ENCODE measurements at regions not wholly inside any gene's neighbourhood (a gene's known extent, or its start where the extent isn't known, plus 50 kb on each side); places are given as distances from the start of the nearest gene placed in this dataset.

DNA sequence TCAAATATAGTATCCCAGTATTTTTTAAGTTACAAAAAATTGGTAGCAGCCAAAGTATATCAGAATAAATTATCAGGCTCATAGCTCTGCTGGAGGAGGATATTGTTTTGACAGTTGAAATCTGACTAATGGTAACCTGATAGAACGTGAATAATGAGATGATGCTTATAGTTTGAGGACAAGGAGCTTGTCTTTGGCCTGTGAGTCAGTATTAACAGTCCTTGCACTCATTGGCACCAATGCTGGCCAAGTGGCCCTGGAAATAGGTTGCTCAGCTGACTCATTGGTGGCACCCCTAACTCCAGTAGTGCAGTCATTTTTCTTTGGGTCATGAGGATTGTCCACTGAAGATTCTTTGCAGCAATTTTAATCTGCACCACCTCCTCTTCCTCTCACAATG is 203.3 kb upstream of the JADE1 start:
- DNase-seq (ENCODE audit: extremely low read depth in 1 of 2, low read depth in 1 of 2) = no peak

DNA sequence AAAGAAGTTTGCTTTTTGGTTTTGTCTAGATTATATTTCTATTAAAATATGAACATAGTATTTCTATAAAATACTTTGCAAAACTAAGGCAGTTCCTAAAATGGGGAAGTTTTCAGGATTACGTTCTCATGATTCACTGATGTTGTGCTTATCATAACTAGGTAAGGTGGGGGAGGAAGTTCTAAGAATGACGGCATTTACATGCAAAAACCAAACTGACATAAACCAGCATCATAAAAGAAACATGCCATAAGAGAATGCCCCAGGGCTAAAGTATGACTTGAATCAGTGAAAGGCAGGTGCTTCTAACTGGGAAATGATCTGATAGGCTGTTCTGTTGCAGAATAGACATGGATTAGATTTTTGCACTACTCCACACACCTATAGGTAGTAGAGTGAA is 204.7 kb upstream of the JADE1 start:
- DNase-seq (ENCODE audit: extremely low read depth in 1 of 2, low read depth in 1 of 2) = no peak

DNA sequence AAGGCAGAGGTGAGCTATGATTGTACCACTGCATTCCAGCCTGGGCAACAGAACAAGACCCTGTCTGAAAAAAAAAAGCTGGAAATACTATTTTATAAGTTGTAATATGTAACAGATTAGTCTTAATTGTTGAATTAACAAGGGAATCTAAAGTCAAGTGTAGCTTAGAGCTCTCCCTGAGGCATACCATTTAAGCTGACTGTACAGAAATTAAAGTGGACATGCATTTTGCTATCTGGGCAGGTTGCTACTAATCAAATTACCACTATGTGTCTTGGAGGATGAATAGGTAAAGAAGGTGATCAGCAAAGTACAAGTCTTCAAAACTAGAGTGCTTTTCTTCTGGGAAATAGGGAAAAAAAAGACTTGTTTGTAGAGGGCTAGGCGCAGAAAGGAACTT is 205.3 kb upstream of the JADE1 start:
- no peak for DNase-seq (ENCODE audit: extremely low read depth in 1 of 2, low read depth in 1 of 2)

DNA sequence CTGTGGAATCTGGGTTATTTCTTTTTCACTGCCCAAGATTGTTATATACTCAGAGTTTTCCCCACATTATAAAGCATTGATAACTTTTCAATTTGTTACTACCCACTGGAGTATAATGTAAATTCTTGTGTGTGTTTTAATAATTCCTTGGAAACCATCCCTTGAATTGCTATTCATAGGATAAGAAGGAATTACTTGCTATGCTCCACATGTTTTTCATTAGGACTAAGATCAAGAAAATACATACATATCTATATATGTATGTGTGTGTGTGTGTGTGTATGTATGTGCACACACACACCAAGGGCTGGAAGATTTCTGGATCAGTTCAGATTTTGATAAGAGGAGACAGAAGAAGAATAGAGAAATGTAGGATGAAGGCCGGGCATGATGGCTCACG is 206.4 kb upstream of the JADE1 start:
- DNase-seq (ENCODE audit: extremely low read depth in 1 of 2, low read depth in 1 of 2) = no peak

DNA sequence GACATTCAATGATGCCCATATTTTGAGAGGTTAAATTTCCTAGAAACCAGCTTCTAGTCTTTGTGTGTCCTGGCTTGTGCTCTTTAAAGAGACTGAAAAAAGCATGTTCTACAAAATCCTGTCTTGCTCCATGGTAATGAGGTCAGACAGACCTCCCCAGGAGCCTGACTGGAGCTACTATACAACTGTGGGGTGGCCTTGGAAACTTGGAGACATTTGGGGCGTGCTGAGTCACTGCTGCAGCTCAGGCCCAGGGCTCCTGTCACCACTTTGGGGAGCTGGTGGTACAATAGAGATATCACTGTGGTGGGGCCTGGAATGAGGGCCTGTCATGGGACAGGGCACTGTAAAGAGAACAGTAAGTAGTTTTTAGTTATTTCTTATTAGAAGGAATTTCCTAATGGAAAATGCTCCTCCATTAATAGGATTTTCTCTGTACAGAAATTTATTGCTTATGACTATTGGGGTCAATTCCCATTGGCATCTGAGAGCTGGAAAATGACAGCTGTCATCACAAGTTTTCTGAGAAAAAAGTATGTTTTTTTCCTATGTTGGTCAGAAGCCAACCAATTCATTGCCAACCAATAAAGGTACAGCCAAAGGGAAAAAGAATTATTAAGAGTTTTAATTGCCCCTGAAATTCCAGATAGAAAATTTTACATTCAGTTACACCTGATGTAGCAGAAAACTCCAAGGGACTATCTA is 207.4 kb upstream of the JADE1 start:
- DNase-seq (ENCODE audit: extremely low read depth in 1 of 2, low read depth in 1 of 2) = no peak

DNA sequence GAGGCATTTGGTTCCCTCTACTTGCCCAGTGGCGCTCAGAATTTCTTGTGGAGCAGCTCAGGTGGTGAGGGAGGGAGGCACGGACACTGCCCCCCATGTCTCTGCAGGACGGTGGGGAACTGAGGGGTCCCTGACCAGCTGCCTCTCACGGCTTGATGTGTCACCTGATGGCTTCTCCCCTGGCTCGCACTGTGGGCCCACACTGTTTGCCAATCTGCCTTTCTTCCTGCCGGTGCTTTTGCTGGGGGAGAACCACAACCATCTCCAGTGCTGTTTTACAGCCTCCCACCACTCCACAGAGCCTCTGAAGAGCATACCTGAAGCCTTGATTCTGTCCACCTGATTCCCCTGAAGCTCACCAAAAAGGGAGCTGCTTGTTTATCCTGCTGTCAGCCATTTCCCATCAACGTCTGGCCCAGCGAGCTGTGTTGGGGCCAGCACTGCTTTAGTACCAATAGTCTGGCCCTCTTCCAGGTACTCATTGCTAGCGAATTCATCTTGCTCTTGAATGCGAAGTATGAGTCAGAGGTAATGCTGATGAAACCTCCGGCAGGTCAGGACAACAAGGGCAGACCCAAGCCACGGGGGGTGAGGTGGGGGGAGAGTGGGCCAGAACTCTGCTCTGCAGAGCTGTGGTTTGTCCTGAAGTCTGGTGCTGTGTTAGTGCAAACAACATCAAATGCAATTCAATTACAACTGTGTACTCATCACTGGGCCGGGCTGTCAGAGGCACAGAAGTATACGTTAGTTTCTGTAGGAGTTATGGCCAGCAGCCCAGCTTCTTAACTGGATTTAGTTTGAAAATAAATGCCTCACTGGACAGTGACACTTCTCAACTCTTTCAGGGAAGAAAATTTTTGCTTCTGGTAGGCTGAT is 208.3 kb upstream of the JADE1 start:
- DNase-seq (ENCODE audit: extremely low read depth in 1 of 2, low read depth in 1 of 2) = no peak

DNA sequence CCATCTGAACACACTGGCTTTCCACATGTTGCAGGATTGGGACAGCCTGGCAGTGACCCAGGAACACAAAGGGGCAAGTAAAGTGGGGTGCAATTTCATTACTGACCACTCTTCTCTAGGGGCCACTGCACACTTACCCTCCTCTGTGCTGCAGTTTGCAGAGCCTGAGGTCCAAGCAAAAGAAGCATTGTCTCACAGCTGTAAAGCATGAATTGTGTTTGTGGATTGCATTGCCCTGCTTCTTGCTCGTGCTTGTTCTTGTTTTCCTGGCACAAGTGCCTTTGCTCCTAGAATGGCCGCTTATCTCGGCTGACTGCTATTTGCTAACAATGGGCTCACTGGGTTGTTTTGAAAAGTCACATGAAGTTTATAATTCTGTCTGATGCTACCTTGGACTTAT is 209.1 kb upstream of the JADE1 start:
- DNase-seq (ENCODE audit: extremely low read depth in 1 of 2, low read depth in 1 of 2) = no peak

DNA sequence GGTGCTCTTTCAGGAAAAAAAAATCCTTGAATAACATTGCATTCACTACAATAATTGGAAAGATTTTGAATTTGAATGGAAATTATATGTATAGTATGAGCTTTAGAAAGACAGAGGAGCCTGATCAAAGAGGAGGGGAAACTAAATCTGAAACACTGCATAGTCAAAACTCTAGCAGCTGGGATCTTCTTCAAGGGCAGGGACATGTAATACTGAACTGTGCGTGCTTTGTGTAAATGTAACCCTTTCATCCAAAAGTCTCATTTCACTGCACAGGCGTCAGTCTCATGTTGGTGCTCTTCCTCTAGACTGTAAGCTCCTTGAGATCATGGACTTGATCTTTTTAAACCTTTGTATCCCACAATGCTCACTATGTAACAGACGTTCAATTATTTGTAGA is 212.0 kb upstream of the JADE1 start:
- no peak for DNase-seq (ENCODE audit: extremely low read depth in 1 of 2, low read depth in 1 of 2)

DNA sequence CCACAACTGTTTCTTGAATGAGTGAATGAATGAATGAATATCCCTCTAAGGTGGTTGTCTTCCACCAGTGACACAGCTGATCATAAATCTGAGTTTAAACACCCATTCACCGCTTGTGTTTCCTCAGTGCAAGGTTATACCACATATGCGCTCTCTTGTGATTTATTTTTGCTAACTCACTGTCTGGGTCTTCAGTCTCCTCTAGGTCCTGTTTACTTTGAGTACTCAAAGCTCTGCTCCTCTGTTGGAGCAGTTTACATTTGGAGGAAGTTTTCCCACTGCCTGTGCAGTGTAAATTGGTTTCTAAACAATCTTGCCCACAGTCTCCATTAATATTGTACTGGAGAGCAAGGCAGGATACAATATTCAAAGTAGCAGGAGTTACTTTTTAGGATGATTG is 212.6 kb upstream of the JADE1 start:
- DNase-seq (ENCODE audit: extremely low read depth in 1 of 2, low read depth in 1 of 2) = no peak

DNA sequence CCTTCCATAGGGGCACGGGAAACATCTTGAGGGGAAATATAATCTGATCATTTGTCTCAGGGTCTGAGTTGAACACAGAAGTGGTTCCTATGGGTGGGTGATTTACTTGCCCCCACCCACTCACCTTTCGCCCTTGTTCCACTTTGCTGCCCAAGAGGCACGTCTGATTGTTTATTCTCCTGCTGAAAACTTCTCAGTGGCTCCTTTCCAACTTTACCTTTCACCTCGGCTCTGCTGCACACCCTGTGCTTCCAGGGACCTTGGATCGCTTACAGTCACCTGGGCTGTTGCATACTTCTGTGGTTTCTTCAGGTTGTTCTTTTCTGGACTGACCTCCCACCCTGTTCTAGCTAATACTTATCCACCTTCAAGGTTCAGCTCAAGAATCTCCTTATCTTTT is 213.4 kb upstream of the JADE1 start:
- no peak for DNase-seq (ENCODE audit: extremely low read depth in 1 of 2, low read depth in 1 of 2)

DNA sequence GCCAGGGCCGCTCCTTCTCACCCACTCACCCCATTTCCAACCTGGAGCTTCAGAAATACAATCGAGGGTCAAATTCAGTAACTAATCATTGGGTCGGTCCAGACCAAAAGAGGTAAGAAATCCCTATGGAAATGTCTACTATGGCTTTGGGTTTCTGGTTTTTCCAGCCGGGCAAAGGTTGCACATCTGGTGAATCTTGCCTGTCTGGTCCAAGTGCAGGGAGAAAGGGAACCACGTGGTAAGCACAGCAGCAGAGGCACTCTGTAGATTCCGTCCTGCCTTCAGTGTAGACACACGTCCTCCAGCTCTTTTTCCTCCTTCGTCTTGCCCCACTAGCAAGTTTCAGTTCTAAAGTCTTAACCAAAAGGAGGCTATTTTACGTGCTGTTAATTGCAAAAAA is 218.0 kb upstream of the JADE1 start:
- no peak for DNase-seq (ENCODE audit: extremely low read depth in 1 of 2, low read depth in 1 of 2)

DNA sequence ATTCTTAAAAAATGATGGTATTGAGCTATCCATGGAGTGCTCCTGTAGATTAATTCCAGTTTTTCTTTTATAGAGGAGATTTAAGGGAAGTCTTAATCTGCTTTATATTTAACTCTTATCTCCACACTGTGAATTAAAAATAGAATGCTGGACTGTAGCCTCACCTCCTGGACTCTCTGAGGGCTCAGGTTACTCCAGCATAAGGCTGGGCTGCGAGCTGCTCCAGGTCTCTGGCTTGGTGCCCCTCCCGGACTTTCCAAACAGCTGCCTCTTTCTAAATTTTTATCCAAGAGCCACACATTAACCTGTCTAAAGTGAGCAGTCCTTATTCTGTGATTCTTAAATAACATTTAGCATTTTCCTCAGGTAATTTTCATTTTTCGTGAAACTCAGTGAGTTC is 218.7 kb upstream of the JADE1 start:
- no peak for DNase-seq (ENCODE audit: extremely low read depth in 1 of 2, low read depth in 1 of 2)

DNA sequence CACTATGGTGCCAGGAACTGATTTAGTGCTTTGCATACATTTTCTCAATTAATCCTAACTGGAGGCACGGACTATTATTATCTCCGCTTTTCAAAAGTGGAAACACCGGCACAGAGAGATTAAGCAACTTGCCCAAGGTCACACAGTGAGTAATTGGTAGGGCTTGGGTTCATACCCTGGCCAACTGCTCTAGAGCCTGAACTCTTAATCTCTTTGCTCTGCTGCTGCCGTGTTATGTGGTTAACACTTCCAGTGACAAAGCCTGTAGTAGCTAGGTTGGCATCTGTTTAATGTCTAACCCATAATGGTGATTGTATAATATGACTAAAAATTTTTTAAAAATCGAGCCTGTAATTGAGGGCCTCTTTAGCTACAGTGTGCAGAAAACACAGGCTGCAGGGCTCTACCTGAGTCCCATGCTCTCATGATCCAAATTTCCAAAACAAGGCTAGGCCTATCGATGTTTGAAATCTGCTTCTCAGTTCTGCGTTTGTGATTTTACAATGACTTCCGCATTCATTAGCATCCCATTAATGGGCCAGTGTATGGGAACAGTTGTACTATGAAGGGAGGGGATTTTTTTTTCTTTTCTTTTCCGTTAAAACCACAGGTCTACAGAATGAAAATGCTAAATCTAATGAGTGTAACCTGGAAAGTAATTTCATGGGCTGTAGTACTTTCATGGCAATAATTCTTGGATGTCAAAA is 219.3 kb upstream of the JADE1 start:
- no peak for DNase-seq (ENCODE audit: extremely low read depth in 1 of 2, low read depth in 1 of 2)

DNA sequence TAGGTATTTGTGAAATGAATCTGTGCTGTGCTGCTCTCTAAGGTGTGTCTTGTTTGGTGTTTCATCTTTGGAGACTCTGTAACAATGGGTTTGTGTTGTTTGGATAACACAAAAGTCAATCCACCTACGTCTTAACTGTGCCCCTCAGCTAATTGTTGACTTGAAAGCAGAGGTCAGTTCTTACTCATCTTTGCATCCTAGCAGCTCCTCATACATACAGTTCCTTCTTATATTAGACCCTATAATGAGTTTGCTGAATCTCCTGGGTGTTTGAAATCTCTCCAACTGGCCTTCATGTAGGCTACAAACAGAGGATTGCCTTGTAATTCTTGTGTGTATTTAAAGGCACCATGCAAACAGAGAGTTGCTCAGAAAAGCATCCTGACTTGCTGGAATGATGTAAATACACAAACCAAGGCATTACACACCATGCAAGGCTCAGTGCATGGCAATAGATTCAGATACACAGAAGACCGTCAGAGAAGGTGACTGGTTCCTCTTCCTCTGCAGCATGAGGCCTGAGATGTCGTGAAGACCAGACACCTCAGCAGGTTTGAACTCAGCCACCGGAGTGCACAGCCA is 220.0 kb upstream of the JADE1 start:
- no peak for DNase-seq (ENCODE audit: extremely low read depth in 1 of 2, low read depth in 1 of 2)

DNA sequence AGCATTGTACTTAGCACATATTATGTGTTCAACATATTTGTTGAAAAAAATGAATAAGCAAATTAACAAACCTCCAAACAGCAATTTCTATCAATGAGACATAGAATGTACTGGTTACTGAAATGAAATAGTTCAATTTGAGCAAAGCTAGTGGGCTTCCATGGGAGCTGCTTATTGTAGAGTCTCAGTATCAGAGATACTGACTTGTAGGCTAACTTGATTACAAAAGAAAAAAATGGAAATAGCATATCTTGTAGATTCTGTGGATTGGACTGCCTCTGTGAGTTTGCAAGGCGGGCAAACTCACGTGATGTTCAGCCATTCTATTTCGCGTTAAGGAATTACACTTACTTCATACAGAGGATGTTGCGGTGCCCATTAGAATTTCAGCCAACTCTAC is 222.1 kb upstream of the JADE1 start:
- DNase-seq (ENCODE audit: extremely low read depth in 1 of 2, low read depth in 1 of 2) = no peak

DNA sequence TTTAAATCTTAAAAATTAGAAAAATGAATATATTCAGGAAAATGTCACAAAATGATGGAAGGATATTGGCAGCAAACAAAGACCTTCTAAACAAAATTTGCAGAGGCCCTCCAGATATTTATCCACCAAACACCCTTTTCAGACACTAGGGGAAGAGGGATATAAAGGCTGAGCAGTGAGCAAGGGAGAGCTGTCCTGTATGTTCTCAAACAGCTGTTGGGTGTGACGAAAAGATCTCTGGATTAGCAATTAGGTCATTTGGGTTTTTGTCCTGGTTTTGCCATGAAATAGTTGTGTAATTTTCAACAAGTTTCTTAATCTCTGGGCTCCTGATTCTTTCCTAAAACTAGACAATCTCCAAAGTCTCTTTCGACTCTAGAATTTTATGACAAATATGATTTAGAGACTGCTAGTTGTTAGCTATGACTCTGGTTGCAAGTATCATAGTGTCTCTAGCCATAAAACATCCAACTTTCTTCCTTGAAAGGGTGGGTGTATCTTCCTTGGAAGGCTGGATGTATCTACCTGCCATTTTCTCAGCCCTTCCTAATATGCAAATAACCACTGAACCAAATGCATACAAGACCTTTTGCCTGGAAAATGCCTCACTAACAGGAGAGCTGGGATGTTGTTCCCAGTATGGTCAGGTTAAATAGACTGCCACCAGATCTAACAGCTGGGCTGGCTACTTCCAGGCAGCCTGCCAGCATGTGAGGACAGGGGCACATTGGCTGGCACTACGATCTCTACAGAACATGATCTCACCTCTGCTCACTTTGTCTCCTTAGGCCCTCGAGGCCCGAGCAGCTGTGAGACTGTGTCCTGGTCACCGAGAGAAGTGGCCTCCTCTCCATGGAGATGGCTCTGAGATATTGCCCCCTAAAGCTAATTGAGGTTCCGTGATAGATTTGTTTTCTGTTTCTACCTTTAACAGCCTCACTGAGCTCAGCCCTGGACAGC is 225.5 kb upstream of the JADE1 start:
- no peak for DNase-seq (ENCODE audit: extremely low read depth in 1 of 2, low read depth in 1 of 2)

DNA sequence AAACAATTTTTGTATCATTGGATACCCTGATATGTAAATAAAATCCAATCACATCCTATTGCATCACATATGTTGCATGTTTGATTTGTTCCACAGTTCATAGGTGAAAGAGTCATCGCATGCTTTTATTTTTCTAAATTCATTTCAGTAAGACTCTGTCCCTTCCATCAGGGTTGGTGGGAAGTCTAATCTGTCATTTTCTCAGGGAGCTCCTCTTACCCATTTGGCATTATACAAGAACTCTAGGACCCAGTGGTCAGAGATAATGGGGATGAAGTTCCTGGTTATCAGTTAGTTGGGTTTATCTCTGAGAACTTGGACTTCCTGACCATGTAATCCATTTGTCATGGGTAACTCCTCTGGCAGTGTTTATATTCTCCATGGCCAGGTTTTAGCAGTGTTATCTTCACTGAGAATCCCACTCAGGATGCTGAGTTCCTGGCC is 227.1 kb upstream of the JADE1 start:
- no peak for DNase-seq (ENCODE audit: extremely low read depth in 1 of 2, low read depth in 1 of 2)

DNA sequence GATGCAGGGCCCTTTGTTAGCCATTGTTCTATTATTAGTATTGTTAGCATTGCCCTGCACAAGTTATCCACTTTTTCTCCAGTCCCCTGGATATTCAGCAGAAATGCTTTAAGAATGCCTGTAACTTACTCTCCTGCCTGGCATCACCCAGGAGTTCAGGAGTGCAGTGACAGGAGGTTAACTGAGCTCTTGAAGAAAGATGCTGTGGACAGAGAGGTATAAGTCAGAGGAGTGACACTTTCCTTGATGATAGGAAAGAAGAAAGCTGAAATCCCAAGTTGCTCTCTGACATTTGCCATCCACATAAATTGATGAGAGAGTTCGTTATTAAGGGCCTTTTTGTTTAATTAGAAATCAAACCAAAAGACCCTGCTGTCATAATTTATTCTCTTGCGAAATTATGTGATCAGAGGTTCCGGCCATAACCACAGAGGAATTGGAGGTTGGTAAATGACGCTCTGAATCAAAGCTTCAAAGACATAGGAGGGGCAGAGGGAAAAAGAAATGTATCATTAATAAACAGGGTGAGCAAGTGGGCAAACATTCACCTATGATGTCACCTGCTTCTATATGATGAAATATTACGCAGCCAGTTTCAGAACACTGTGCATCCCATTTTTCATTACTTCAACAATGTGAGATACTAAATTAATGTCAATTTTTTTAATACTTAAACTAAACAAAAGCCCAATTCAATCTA is 230.2 kb upstream of the JADE1 start:
- DNase-seq (ENCODE audit: extremely low read depth in 1 of 2, low read depth in 1 of 2) = no peak

DNA sequence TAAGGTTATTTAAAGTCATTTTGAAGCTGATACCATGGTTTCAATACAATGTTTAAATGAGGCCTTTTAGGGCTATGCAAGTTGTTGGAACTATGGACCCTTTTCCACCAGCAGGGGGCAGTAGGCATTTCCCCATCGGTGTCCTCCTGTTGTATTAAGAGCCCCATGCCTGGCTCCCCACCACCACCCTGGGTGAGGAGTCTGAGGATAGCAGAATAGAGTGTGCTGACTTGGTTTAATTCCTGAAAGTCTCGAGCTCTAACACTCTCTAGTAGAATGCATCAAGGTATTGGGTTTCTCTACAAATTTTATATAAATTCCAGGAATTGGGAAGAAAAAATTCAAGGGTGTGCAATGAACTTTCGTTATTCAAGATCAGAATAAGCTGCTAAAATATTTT is 234.8 kb upstream of the JADE1 start:
- DNase-seq (ENCODE audit: extremely low read depth in 1 of 2, low read depth in 1 of 2) = peak; percentile 23 to 56

All from stimulated activated CD8-positive, alpha-beta memory T cell treated with anti-CD3 and anti-CD28 coated beads, Interleukin-7, amount 100 ng/mL, for 48 hours (primary cell).